T-cell (primary cell): ENCODE measurements at regions not wholly inside any gene's neighbourhood (a gene's known extent, or its start where the extent isn't known, plus 50 kb on each side); places are given as distances from the start of the nearest gene placed in this dataset.

ENCODE experiments used
- ATAC-seq, 4 experiments: fragments of 200-7000 bp in 3 of 4; fragments of 150-1000 bp in 1 of 4; cut with Tn5 transposase; replicated peaks in 1 of 4; 1 replicate in 3 of 4; 2 replicates in 1 of 4; pipeline ENCODE4 v1.10.0; 2021; ENCODE audit warnings: moderate library complexity in 3 of 4, mild to moderate bottlenecking in 2 of 4, moderate number of reproducible peaks in 1 of 4
- CTCF ChIA-PET, 2 donors: fragments of 300-600 bp; sonication (Branson Sonifier 250); formaldehyde crosslinking; loops; one replicate each; lab custom pipeline; 2022; ENCODE audit warnings: antibody characterized with exemption in 2 of 2; lab: Charles Lee
- POLR2A ChIA-PET, 2 donors: fragments of 300-600 bp; sonication (Branson Sonifier 250); formaldehyde crosslinking; loops; one replicate each; lab custom pipeline; 2022; ENCODE audit warnings: antibody characterized with exemption in 2 of 2; lab: Charles Lee
- DNase-seq, 35 experiments: peaks; one replicate each; pipeline versions ENCODE4 v3.0.0 to v3.0.0-alpha.2; 2013 to 2023
- H3K27ac ChIP-seq: one replicate; pipeline ENCODE4 v1.5.1; 2013; ENCODE audit warnings: low read length
- H3K27me3 ChIP-seq, 2 experiments: replicated peaks in 1 of 2; 1 replicate in 1 of 2; 2 replicates in 1 of 2; pipeline versions ENCODE4 v1.6.1 to v1.7.0; 2013; ENCODE audit warnings: low read length in 1 of 2, mixed read lengths in 1 of 2; ENCODE audit not compliant: control insufficient read depth in 2 of 2, insufficient read depth in 2 of 2; ENCODE audit errors: extremely low read depth in 1 of 2
- H3K36me3 ChIP-seq, 2 donors: 1 replicate in 1 of 2; 2 replicates in 1 of 2; pipeline versions ENCODE4 v1.6.1 to v1.7.0; 2013; ENCODE audit warnings: low read length in 1 of 2; ENCODE audit not compliant: control insufficient read depth in 2 of 2, insufficient read depth in 1 of 2; ENCODE audit errors: extremely low read depth in 1 of 2
- H3K4me1 ChIP-seq, 2 experiments: 1 replicate in 1 of 2; 2 replicates in 1 of 2; pipeline versions ENCODE4 v1.6.1 to v1.7.0; 2013; ENCODE audit warnings: low read length in 2 of 2, mixed read lengths in 1 of 2; ENCODE audit not compliant: insufficient read depth in 2 of 2, control insufficient read depth in 1 of 2; ENCODE audit errors: extremely low read depth in 1 of 2
- H3K4me3 ChIP-seq, 2 donors: 1 replicate in 1 of 2; 2 replicates in 1 of 2; pipeline versions ENCODE4 v1.5.1 to v1.7.0; 2013; ENCODE audit warnings: mild to moderate bottlenecking in 2 of 2, low read length in 1 of 2, moderate library complexity in 1 of 2; ENCODE audit not compliant: control insufficient read depth in 1 of 2; ENCODE audit errors: extremely low read depth in 1 of 2
- H3K9me3 ChIP-seq: 2 replicates; pipeline ENCODE4 v1.7.0; 2013
- H3K27ac Mint-ChIP-seq, 2 donors: one replicate each; pipeline ENCODE4 v1.8.0; 2020 to 2021; ENCODE audit warnings: mild to moderate bottlenecking in 2 of 2, mixed read lengths in 2 of 2
- H3K27me3 Mint-ChIP-seq, 2 donors: one replicate each; pipeline ENCODE4 v1.8.0; 2021 to 2022; ENCODE audit warnings: mixed read lengths in 2 of 2
- H3K36me3 Mint-ChIP-seq: one replicate; pipeline ENCODE4 v1.8.0; 2021; ENCODE audit warnings: mixed read lengths
- H3K4me1 Mint-ChIP-seq, 3 donors: one replicate each; pipeline ENCODE4 v1.8.0; 2020 to 2022; ENCODE audit warnings: mixed read lengths in 3 of 3, mild to moderate bottlenecking in 1 of 3
- H3K4me3 Mint-ChIP-seq, 3 donors: one replicate each; pipeline ENCODE4 v1.8.0; 2020 to 2022; ENCODE audit warnings: mild to moderate bottlenecking in 3 of 3, mixed read lengths in 3 of 3, moderate library complexity in 3 of 3
- H3K9me3 Mint-ChIP-seq, 3 donors: one replicate each; pipeline ENCODE4 v1.8.0; 2020 to 2022; ENCODE audit warnings: mixed read lengths in 3 of 3
- WGBS: methylation state at CpG from one replicate; pipeline ENCODE4 v1.1.5; 2013; ENCODE audit warnings: missing lambda C conversion rate; ENCODE audit not compliant: insufficient coverage; 5-methylcytosine and 5-hydroxymethylcytosine counted together

- no peak overlapping the region for H3K27ac Mint-ChIP-seq
- ChIA-PET CTCF (no interaction called here), POLR2A (no interaction called here)
- no peaks in the 10 kb centered on the region for H3K9me3 ChIP-seq
- H3K4me1 ChIP-seq: no peaks in the 10 kb centered on the region
- no peaks in the 10 kb centered on the region for H3K36me3 ChIP-seq
- peaks cover 5 to 13% (median 9%) of the 10 kb centered on the region in 3 donors for H3K9me3 Mint-ChIP-seq
- WGBS: no CpG with 5 or more reads among the region's 3 CpGs
- no peak for ATAC-seq
- H3K27me3 Mint-ChIP-seq: peaks cover 0 to 1% of the 10 kb centered on the region in 2 donors
- H3K4me3 ChIP-seq: no peak overlapping the region
- no peaks in the 10 kb centered on the region for H3K36me3 Mint-ChIP-seq
- no peak overlapping the region for H3K27ac ChIP-seq
- H3K27me3 ChIP-seq: peaks cover 0 to 46% of the 10 kb centered on the region in 2 experiments
- H3K4me3 Mint-ChIP-seq: no peak overlapping the region
- no peaks in the 10 kb centered on the region for H3K4me1 Mint-ChIP-seq
- DNase-seq: no peak
Observed at GRCh38 chr11:71331631-71332030, 79.3 kb upstream of the SHANK2 start.

DNA sequence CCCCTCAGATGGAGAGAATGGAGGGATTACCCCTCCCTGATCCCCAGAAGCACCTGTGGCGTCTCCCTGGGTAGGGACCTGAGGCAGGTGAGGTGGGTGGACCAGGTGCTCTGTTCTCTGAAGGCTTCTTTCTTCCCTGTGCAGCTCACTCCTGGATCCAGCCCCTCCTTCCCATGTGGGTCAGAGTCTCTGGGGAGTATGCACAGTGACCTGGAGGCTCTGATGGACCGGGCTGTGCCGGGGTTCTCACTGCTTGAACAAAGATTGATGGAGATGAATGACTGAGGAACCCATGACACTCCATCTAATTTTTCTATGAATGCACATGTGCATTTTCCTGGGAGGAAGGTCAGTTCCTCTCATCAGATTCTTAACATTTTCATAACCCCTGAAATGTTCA lies 78.6 kb upstream of the SHANK2 start:
- WGBS: no CpG with 5 or more reads among the region's 3 CpGs

DNA sequence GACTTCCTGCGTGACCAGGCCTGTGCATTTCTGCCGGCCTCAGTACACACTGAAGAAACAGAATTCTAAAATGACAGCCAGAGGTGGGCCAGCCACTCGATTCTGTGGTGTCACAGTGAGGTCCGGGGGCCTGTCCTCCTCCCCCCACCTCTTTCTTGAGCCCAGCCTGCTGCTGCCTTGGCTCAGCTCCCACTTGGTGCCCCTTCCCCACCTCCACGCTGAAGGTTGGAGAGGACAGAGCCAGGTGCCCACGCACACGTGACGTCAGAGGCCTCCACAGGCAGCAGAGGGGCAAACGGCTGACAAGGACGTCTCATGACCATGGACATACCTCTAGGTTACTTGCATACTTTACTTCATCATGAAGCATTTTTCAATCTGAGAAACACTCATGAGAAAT lies 78.0 kb upstream of the SHANK2 start:
- no peaks in the 10 kb centered on the region for H3K9me3 ChIP-seq
- H3K4me3 ChIP-seq: no peak overlapping the region
- H3K9me3 Mint-ChIP-seq: peaks cover 5 to 13% (median 9%) of the 10 kb centered on the region in 3 donors
- no peaks in the 10 kb centered on the region for H3K36me3 ChIP-seq
- 84% methylated on average over 9 of the region's 10 CpGs for WGBS
- CTCF ChIA-PET: no interaction called here
- no peak overlapping the region for H3K27ac ChIP-seq
- ATAC-seq (no peak), DNase-seq (no peak)
- no peaks in the 10 kb centered on the region for H3K36me3 Mint-ChIP-seq
- no peak overlapping the region for H3K27ac Mint-ChIP-seq
- H3K27me3 Mint-ChIP-seq: peaks cover 0 to 1% of the 10 kb centered on the region in 2 donors
- no peaks in the 10 kb centered on the region for H3K4me1 Mint-ChIP-seq
- no peaks in the 10 kb centered on the region for H3K4me1 ChIP-seq
- peaks cover 0 to 36% of the 10 kb centered on the region in 2 experiments for H3K27me3 ChIP-seq
- H3K4me3 Mint-ChIP-seq: no peak overlapping the region
- POLR2A ChIA-PET: no interaction called here

More for the DNA sequence above, 78.6 kb upstream of the SHANK2 start:
- Mint-ChIP-seq H3K9me3 (peaks cover 5 to 13% (median 9%) of the 10 kb centered on the region in 3 donors), H3K36me3 (no peaks in the 10 kb centered on the region), H3K27me3 (peaks cover 0 to 1% of the 10 kb centered on the region in 2 donors), H3K4me3 (no peak overlapping the region), H3K4me1 (no peaks in the 10 kb centered on the region), H3K27ac (no peak overlapping the region)
- no peak overlapping the region for H3K27ac ChIP-seq
- no peak for ATAC-seq
- POLR2A ChIA-PET: no interaction called here
- DNase-seq: no peak
- CTCF ChIA-PET: no interaction called here
- H3K9me3 ChIP-seq: no peaks in the 10 kb centered on the region
- H3K4me1 ChIP-seq: no peaks in the 10 kb centered on the region
- H3K27me3 ChIP-seq: peaks cover 0 to 41% of the 10 kb centered on the region in 2 experiments
- H3K4me3 ChIP-seq: no peak overlapping the region
- no peaks in the 10 kb centered on the region for H3K36me3 ChIP-seq

DNA sequence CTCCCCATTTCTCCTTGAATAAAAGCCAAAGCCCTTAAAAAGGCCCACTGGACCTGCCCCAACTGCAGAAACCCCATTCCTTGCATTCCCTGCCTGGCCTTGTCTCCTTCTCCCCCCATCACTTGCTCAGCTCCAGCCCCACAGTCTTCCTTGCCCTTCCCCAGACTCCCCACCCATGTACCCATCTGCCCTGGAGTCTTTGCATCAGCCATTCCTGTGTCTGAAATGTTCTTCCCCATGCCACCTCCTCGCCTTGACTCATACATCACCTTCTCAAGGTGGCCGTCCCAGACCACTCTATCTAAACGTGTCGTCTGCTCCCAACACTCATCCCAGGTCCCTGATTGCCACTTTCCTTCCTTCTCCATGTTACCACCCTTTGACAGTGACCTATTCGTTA lies 77.4 kb upstream of the SHANK2 start:
- CTCF ChIA-PET: no interaction called here
- H3K27ac ChIP-seq: no peak overlapping the region
- H3K4me3 ChIP-seq: no peak overlapping the region
- 75% methylated on average over 4 of the region's 5 CpGs for WGBS
- no peaks in the 10 kb centered on the region for H3K36me3 ChIP-seq
- H3K9me3 ChIP-seq: no peaks in the 10 kb centered on the region
- ATAC-seq: no peak
- no peaks in the 10 kb centered on the region for H3K4me1 ChIP-seq
- POLR2A ChIA-PET: no interaction called here
- Mint-ChIP-seq H3K4me1 (no peaks in the 10 kb centered on the region), H3K36me3 (no peaks in the 10 kb centered on the region), H3K27me3 (peaks cover 1 to 4% of the 10 kb centered on the region in 2 donors), H3K4me3 (no peak overlapping the region), H3K9me3 (peaks cover 5 to 13% (median 9%) of the 10 kb centered on the region in 3 donors), H3K27ac (no peak overlapping the region)
- DNase-seq: no peak
- peaks cover 0 to 37% of the 10 kb centered on the region in 2 experiments for H3K27me3 ChIP-seq

GRCh38 chr11:71329165-71329510 lies 76.8 kb upstream of the SHANK2 start:
- H3K4me1 ChIP-seq: no peaks in the 10 kb centered on the region
- H3K4me3 ChIP-seq: no peak overlapping the region
- Mint-ChIP-seq H3K27me3 (peaks cover 5 to 7% of the 10 kb centered on the region in 2 donors), H3K4me3 (no peak overlapping the region), H3K4me1 (no peaks in the 10 kb centered on the region), H3K36me3 (no peaks in the 10 kb centered on the region), H3K9me3 (peaks cover 5 to 13% (median 9%) of the 10 kb centered on the region in 3 donors), H3K27ac (no peak overlapping the region)
- DNase-seq: no peak
- no peak for ATAC-seq
- H3K9me3 ChIP-seq: no peaks in the 10 kb centered on the region
- ChIA-PET CTCF (no interaction called here), POLR2A (no interaction called here)
- no peak overlapping the region for H3K27ac ChIP-seq
- WGBS: 86% methylated on average over 2 of the region's 3 CpGs
- no peaks in the 10 kb centered on the region for H3K36me3 ChIP-seq
- H3K27me3 ChIP-seq: peaks cover 0 to 34% of the 10 kb centered on the region in 2 experiments

- Histone ChIP-seq H3K27me3 (peaks cover 0 to 40% of the 10 kb centered on the region in 2 experiments), H3K4me1 (no peaks in the 10 kb centered on the region), H3K4me3 (no peak overlapping the region), H3K9me3 (no peaks in the 10 kb centered on the region), H3K36me3 (no peaks in the 10 kb centered on the region), H3K27ac (no peak overlapping the region)
- POLR2A ChIA-PET: no interaction called here
- H3K36me3 Mint-ChIP-seq: no peaks in the 10 kb centered on the region
- CTCF ChIA-PET: no interaction called here
- H3K4me1 Mint-ChIP-seq: no peaks in the 10 kb centered on the region
- 74% methylated on average over 20 of the region's 20 CpGs for WGBS
- H3K27ac Mint-ChIP-seq: no peak overlapping the region
- peaks cover 0 to 4% (median 0%) of the 10 kb centered on the region in 3 donors for H3K9me3 Mint-ChIP-seq
- peaks cover 12 to 17% of the 10 kb centered on the region in 2 donors for H3K27me3 Mint-ChIP-seq
- no peak for DNase-seq
- no peak for ATAC-seq
- H3K4me3 Mint-ChIP-seq: no peak overlapping the region
Observed at GRCh38 chr11:71327156-71328085, 75.0 kb upstream of the SHANK2 start.
